Right ventricle myocardium superior (tissue), 1 donor: ENCODE measurements at regions not wholly inside any gene's neighbourhood (a gene's known extent, or its start where the extent isn't known, plus 50 kb on each side); places are given as distances from the start of the nearest gene placed in this dataset.
A peak's percentile ranks its signal among the peaks of the same experiment; 100 is the strongest.

Experiments used
- ATAC-seq: fragments of 200-7000 bp; cut with Tn5 transposase; one replicate; pipeline ENCODE4 v1.9.1; 2020; ENCODE audit warnings: mild to moderate bottlenecking; ENCODE audit not compliant: poor library complexity
- DNase-seq: peaks from one replicate; pipeline ENCODE4 v3.0.0-alpha.2; 2020
- intact Hi-C: fragments of 100-400 bp; cut with DNase I; formaldehyde crosslinking; loops from one replicate; pipeline ENCODE4 v1.11.2; 2022
- donor health status: DM: no; HTN: yes; CAD: no; lungs with severe emphysema.

DNA sequence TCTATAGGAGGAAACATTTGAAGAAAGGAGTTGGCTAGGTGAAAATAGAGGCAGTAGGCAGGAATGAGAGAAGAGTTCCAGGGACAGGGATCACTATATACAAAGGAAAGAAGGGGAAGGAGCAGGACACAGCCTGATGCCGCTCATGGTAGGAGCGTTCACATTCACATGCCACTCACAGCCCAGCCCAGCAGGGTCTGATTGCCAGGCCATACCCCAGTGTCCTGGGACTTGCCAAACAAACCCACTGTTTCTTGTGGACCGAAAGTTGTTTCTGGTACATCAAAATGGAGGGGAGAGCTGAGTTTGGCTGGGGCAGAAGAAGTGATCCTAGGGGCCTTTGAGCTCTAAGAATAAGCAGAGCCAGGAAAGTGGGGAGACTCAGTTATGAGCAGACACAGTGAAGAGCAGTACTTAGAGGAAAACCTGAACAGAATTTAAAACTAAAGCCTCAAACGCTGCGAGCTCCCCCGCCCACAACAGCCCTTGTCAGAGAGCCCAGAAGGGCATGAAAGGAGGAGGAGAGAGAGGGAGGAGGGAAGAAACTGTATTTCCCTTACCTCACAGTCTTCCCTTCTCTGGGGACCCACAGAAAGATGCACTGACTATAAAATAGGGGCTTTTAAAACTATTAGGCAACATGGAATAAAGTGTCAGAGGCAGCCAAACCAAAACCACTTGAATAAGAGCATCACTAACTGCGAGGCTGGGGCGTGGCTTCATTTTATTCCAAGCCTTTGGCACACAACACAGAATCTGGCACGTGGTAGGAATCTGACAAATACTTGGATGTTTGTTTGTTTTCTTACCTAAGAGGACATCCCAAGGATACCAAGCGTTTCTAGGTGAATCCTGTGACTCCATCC lies 129.0 kb downstream of the RPL22L1 start:
- ATAC-seq, result peak; percentile 87
- intact Hi-C loops, result no loop called here
- peak; percentile 68 for DNase-seq

DNA sequence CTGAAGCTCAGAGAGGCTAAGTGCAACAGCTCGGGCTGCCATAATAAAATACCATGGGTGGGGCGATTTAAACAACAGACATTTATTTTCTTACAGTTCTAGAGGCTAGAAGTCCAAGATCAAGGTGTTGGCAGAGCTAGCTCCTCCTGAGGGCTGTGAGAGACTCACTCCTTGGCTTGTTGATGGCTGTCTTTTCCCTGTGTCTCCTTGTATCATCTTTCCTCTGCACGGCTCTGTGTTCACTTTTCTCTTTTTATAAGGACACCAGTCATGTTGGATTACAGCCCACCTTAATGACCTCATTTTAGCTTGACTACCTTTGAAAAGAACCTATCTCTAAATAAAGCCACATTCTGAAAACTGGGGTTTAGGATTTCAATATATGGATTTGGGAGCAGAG lies 129.7 kb downstream of the RPL22L1 start:
- no peak for ATAC-seq
- intact Hi-C loops, result no loop called here
- no peak for DNase-seq

DNA sequence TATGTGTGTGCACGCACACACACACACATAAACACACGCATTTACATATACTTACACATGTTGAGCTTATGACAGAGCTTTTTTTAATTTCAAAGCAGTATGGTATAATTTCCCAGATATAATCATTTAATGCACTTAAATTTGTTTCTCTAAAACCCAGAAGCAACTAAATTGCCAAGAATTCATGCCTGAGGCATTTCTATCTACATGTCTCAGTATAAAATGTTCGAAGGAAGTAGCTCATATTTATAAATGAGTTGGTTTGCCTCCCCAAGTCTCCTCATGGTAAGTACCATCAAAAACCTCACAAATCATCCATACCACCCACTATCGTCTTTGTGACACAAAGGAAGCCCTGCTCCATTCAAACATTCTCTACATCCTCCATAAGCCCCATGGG lies 130.6 kb downstream of the RPL22L1 start:
- no peak for DNase-seq
- ATAC-seq, result no peak
- intact Hi-C loops, result no loop called here

DNA sequence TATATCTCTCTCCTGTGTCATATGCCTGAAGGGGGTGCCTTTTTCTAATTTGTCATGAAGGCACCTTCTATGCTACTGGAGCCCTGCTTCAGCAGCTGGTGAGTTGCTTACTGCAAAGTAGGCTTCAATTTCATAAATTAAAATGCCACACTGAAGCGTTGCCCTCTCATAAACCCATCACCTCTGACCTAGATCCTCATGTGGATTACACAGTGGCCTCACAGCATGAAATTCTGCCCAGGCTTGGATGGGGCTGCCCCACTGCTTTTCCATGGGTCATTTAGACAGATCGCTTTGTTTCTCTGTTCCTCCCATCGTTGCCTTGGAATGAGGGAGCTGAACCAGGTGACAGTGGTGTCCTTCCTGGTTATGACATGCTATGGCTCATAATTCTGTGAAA lies 131.2 kb downstream of the RPL22L1 start:
- intact Hi-C loops, result no loop called here
- ATAC-seq, result no peak
- no peak for DNase-seq

DNA sequence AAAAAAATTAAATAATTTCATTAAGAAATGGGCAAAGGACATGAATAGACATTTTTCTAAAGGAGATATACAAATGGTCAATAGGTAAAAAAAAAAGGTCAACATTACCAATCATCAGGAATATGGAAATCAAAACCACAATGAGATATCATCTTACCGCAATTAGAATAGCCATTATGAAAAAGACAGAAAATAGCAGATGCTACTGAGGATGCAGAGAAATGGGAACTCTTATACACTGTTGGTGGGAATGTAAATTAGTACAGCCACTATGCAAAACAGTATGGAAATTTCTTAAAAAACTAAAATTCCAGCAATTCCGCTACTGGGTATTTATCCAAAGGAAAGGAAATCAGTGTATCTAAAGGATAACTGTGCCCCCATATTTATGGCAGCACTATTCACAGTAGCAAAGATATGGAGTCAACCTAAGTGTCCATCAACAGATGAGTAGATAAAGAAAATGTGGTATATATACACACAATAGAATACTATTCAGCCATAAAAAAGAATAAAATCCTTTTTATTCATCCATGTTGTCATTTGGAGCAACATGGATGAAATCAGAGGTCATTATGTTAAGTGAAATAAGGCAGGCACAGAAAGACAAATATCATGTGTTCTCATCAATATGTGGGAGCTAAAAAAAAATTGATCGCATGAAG lies 132.4 kb downstream of the RPL22L1 start:
- intact Hi-C loops, result no loop called here
- no peak for ATAC-seq
- DNase-seq, result no peak

DNA sequence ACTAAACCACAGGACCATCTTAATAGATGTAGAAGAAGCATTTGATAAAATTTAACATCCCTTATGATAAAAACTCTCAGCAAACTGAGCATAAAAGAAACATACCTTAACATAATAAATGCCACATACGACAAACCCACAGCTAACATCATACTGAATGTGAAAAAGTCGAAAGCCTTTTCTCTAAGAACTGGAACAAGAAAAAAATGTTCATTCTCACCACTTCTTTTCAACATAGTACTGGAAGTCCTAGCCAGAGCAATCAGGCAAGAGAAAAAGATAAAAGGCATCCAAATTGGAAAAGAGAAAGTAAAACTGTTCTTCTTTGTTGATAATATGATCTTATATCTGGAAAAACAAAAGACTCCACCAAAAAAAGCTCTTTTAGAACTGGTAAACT lies 134.2 kb downstream of the RPL22L1 start:
- peak; percentile 18 for ATAC-seq
- intact Hi-C loops, result no loop called here
- DNase-seq, result no peak

DNA sequence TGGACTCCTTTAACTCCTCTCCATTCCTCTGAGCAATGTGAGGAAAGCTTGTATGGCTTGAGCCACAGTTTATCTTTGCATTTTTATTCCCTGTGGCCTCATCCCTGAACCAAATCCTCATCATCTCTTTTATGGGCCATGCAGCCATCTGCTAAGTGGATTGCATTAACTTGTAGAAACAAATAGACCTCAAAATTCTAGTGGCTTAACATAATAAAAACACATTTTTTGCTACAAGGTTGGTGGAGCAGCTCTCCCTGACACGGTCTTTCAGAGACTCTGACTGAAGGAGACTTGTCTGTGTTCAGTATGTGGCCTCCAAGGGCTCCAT lies 135.3 kb downstream of the RPL22L1 start:
- DNase-seq (no peak), ATAC-seq (no peak)
- intact Hi-C loops, result no loop called here

DNA sequence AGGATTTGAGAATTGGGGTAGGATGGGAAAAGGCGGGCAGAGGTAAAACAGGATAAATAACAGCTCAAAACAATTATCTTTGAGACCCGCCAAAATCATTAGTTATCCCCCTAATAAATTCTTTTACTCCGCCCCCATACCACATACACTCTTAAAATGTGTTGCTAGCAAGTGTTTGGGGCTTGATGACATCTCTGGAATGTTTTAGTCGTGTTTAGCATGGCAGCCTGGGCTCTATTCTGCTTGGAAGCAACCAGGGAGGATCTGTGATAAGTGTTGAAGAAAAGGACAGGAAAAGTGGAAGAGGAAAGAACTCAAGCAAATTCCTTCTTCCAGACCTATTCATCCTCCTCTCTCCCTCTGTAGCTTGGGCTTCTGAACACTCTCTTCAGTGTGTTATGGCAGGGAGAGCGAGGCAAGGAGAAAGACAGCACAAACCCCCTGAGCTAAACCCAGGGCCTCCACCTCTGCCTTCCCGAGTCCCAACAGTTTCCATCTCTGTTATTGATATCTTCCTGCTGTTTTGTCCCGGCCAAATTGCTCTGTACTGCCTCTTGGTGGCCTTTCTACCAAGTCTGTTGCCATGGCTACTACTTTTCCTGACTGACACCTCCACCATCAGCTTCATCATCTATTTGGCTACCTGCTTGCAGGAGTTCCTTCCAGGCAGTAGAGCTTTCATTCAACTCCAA lies 135.8 kb downstream of the RPL22L1 start:
- ATAC-seq, result no peak
- intact Hi-C loops, result no loop called here
- DNase-seq, result no peak

DNA sequence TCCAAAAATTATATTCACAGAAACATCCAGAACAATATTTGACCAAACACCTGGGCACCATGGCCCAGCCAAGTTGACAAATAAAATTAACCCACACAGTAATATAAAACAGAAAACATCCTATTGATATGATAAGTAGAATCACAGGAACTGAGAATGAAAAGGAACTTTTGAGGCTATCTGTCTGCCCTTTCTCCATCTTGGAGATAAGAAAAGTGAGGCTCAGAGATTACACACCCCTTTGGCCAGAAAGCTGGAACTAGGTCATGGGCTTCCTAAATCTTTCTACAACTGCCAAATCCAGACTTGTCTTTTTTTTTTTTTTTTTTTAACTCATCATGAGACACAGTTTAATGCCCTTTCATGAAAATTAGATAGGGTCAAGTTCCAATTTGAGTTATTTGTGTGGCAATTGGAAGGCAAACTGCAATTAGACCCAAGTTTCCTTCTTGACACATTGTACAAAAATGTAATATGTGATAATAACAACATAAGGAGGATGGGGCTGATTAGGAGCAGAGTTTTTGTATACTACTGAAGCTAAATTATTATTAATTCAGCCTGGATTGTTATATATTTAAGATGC lies 137.2 kb downstream of the RPL22L1 start:
- ATAC-seq, result no peak
- intact Hi-C loops, result no loop called here
- no peak for DNase-seq

DNA sequence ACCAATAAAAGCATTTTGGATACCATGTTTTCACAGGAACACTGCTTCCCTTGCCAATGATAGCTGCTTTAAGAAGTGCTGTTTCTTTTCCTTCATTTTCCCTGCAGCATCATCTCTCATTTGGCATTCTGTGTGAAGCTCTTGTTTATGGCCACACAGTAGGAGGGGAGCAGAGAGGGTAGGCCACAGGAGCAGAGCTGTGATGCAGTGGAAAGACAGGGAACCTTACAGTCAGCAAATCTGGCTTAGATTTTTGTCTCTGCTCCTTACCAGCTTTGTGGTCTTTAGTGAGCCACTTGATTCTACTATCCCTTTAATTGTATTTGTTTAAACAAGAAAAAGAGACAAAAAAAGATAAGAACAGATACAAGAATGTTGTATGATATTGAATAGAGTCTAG lies 138.7 kb downstream of the RPL22L1 start:
- ATAC-seq (no peak), DNase-seq (no peak)
- intact Hi-C loops, result no loop called here

DNA sequence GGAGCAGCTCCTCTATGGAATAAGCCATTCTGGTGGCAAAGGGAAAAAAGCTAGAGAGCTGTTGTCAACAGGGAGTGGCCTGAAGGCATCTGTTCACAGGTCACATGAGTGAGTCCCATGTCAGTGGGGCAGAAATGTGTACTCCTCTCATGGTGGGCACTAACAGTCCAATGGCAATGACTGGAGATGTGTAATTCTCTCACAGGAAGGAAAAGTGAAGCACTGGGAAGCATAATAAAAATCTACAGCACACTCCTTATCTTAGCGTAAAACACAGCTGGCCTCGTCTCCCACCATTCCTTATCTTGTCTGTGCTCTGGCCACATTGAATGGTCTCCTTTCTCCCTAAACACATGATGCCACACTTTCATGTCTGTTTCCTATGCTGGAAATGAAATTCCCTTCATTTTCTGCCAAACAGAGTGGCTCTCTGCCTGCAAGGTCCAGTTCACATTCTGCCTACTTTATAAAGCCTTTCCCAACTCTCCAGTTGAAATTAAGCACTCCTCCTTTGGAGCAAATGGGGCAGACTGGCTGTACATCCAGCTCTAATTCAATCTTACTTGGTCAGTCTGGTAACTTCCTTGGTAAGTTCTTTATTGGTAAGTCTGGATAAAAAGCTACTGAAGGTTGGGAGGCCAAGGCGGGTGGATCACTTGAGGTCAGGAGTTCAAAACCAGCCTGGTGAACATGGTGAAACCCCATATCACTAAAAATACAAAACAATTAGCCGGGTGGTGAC lies 139.8 kb downstream of the RPL22L1 start:
- no peak for DNase-seq
- ATAC-seq, result no peak
- intact Hi-C loops, result no loop called here

DNA sequence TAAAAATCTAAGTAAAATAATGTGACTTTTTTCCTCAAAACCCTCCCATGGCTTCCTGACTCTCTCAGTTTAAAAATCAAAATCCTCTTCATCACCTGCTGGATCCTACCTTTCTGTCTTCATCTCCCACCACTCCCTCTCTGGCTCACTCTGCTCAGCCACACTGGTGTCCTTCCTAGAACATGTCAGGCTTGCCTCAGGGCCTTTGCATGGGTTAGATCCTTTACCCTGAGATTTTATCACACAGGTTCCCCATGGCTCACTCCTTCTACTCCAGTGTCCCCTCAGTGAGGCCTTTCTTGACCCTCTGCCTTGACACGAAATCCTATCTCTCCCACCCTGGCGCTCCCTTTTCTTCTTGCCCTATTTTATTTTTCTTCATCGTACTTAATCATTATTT lies 141.8 kb downstream of the RPL22L1 start:
- intact Hi-C loops, result no loop called here
- DNase-seq (no peak), ATAC-seq (no peak)

DNA sequence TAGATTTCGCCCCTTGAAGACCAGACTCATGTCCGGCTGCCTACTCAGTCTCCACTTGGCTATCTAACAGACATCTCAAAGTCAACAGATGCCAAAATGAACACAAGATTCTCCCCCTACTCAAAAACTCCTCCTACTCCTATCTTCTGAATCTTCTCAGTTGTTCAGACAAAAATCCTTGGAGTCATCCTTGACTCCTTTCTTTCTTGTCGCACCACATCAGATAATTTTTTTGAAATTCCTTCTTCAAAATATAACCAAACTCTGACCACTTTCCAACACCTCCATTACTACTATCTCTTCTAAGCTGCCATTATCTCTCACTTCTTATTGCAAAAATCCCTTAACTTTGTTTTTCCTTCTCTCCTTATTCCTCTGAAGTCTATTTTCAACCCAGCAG lies 141.9 kb upstream of the SLC7A14 start:
- ATAC-seq, result no peak
- intact Hi-C loops, result no loop called here

DNA sequence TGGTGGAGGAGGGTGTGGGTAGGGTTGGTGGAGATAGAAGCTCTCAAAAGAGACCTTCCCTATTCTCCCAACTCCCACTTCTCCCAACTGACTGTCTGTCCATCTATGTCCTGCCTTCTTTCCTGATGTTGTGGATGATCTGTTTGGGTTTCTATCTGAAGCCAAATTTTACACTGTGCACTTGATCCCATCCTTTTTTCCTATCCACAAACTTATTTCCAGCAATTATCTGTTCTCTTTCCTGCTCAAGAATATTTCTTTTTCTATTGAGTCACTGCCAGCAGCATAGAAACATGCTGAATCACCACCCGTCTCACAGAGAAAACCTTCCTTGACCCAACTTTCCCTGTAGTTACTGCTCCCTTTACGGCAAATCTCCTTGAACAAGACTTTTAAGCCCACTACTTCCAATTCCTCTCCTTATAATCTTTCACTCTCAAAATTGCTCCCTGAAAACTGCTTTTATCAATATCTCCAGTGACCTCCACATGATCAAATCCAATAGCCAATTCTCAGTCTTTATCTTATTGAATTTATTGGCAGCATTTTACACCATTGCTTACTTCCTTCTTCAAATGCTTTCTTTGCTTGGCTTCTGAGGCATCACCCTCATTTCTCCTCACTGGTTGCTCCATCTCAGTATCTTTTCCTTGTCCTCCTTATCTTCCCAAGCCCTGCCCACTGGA lies 141.2 kb upstream of the SLC7A14 start:
- ATAC-seq, result peak; percentile 58

More for the DNA sequence above, 141.9 kb upstream of the SLC7A14 start:
- DNase-seq, result no peak

DNA sequence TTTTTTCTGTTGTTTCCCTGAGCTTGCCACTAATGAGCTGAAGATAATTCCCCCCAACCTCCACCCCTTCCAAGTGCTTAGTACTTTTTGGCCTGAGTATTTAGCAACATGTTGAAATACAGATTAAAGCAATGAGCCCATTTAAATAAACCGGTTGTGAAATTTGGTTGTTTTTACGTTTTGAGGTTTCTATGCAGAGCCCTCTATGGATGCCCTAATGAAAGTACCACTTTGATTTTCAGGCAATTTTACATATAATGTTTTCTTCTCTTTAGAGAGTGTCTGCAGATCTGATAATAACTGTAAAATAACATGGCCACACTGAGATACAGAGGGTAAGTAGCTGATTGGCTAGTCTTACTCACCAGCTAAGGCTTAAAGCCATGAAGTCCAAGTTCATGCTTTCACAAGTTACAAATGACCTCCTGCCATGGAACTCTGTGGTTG lies 139.4 kb upstream of the SLC7A14 start:
- peak; percentile 78 for ATAC-seq
- no peak for DNase-seq
- intact Hi-C loops, result no loop called here

More for the DNA sequence above, 141.2 kb upstream of the SLC7A14 start:
- no peak for DNase-seq
- intact Hi-C loops, result no loop called here

DNA sequence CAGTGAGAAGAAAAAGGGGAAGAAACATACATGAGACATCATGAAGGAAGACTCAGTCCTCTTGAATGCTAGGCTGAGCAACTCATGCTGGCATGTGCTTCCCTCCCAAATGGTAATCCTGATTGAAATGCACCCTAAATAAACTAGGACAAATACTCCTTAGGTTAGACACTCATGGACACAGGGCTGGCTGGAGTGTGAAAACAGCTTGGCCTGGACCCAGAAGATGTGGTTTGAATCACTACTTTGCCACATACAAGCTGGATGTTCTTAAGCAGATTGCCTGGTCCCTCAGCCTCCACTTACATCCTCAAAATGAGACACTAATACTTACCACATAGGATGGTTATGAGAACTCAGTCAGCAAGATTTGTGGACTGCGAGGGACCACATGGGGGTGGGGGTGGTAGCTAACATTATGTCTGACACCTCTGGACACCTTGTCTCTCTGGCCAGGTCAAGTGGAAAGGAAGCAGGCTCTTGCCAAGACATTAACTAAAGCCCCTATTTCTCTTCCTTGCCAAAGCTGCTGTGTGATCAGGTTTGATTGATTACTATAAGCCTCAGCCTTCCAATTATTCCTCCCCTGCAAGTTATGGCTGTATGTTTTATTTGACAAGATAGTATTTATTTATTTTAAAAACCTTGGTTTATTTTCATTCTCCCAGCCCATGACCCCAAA lies 138.9 kb upstream of the SLC7A14 start:
- ATAC-seq, result peak; percentile 60
- intact Hi-C loops, result no loop called here
- no peak for DNase-seq

DNA sequence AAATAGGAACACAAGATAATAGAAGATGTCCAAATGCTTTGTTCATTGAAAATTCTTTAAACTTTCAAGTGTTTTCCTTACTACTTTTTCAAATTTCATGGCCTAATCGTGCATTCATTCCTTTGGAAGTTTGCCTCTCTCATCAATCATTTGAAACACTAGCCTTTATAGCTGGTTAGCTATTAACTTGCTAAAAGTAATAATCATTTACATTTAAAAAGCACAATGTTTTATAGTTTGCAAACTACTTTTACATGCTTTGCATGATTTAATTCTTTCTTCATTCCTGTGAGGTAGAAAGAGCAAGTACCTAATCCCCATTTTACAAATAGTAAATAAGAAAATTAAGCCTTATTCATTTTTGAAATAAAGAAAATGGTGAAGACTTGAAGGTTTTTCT lies 137.4 kb upstream of the SLC7A14 start:
- no peak for DNase-seq
- intact Hi-C loops, result no loop called here
- no peak for ATAC-seq

DNA sequence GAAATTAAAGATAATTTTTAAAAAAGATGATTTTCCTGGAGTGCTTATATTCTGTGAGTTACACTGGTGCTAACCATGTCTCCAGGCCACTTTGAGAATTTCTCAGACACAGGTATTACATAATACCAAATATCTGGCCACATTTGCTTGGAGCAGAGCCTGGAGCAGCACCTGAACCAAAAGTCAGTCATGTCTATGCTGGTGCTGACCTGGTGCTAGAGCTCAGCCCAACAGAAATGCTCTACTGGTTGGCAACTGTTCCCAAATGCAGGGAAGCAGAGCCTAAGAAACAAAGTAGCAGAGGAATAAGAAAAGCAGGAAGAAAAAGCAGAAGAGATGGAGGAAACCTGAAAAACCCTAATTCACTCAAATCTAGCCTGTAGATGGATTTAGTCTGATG lies 135.7 kb upstream of the SLC7A14 start:
- no peak for ATAC-seq
- DNase-seq, result no peak
- intact Hi-C loops, result no loop called here
